ENCODE measurements at regions not wholly inside any gene's neighbourhood (a gene's known extent, or its start where the extent isn't known, plus 50 kb on each side); places are given as distances from the start of the nearest gene placed in this dataset.
"Not testable (repeated sequence)": the region's sequence is repeated elsewhere in the genome, so short reads cannot be mapped to it uniquely, and the experiment has no call there.

- TF ChIP-seq CTCF (IDR thresholded peaks at IDR 0.05; ENCODE audit: low read depth, low read length), result no peak
- no peaks in the 10 kb centered on the region for H3K36me3 ChIP-seq
- H3K4me1 ChIP-seq (ENCODE audit: low read depth), result no peaks in the 10 kb centered on the region
- no peaks in the 10 kb centered on the region for H3K9me3 ChIP-seq (ENCODE audit: low read depth)
- H3K27ac ChIP-seq, result no peak overlapping the region
- H3K4me3 ChIP-seq, result no peak overlapping the region
- no peaks in the 10 kb centered on the region for H3K27me3 ChIP-seq
- no peak for DNase-seq (ENCODE audit: low read depth in 1 of 2, low spot score in 1 of 2)
Observed at GRCh38 chr2:83217854-83218253, 1241.2 kb downstream of the SUCLG1 start.

- Histone ChIP-seq H3K36me3 (no peaks in the 10 kb centered on the region), H3K27me3 (no peaks in the 10 kb centered on the region), H3K9me3 (ENCODE audit: low read depth) (no peaks in the 10 kb centered on the region), H3K27ac (no peak overlapping the region), H3K4me1 (ENCODE audit: low read depth) (no peaks in the 10 kb centered on the region), H3K4me3 (no peak overlapping the region)
- TF ChIP-seq CTCF (IDR thresholded peaks at IDR 0.05; ENCODE audit: low read depth, low read length), result peak; percentile 57
- DNase-seq (ENCODE audit: low read depth in 1 of 2, low spot score in 1 of 2), result peak; percentile 46 to 80
Observed at GRCh38 chr2:83196225-83196624, 1262.9 kb downstream of the SUCLG1 start.

- DNase-seq (ENCODE audit: low read depth in 1 of 2, low spot score in 1 of 2), result peak in 1 of 2 donors; percentile 48
- Histone ChIP-seq H3K36me3 (no peaks in the 10 kb centered on the region), H3K4me1 (ENCODE audit: low read depth) (no peaks in the 10 kb centered on the region), H3K27ac (no peak overlapping the region), H3K27me3 (no peaks in the 10 kb centered on the region), H3K9me3 (ENCODE audit: low read depth) (no peaks in the 10 kb centered on the region), H3K4me3 (no peak overlapping the region)
- no peak for TF ChIP-seq CTCF (IDR thresholded peaks at IDR 0.05; ENCODE audit: low read depth, low read length)
Observed at GRCh38 chr2:83191316-83191715, 1267.8 kb downstream of the SUCLG1 start.

- Histone ChIP-seq H3K9me3 (ENCODE audit: low read depth) (no peaks in the 10 kb centered on the region), H3K27me3 (no peaks in the 10 kb centered on the region), H3K36me3 (no peaks in the 10 kb centered on the region), H3K4me3 (no peak overlapping the region), H3K4me1 (ENCODE audit: low read depth) (no peaks in the 10 kb centered on the region), H3K27ac (no peak overlapping the region)
- TF ChIP-seq CTCF (IDR thresholded peaks at IDR 0.05; ENCODE audit: low read depth, low read length), result no peak
- DNase-seq (ENCODE audit: low read depth in 1 of 2, low spot score in 1 of 2), result no peak
Observed at GRCh38 chr2:83186105-83186760, 1272.8 kb downstream of the SUCLG1 start.

GRCh38 chr2:83180862-83181530 is 1278.1 kb downstream of the SUCLG1 start:
- not testable (repeated sequence) for H3K36me3 ChIP-seq; H3K9me3 ChIP-seq (ENCODE audit: low read depth); H3K27me3 ChIP-seq

GRCh38 chr2:83176539-83176938 is 1282.5 kb downstream of the SUCLG1 start:
- H3K9me3 ChIP-seq (ENCODE audit: low read depth), result no peaks in the 10 kb centered on the region
- no peaks in the 10 kb centered on the region for H3K4me1 ChIP-seq (ENCODE audit: low read depth)
- H3K27ac ChIP-seq, result no peak overlapping the region
- no peak overlapping the region for H3K4me3 ChIP-seq
- no peak for TF ChIP-seq CTCF (IDR thresholded peaks at IDR 0.05; ENCODE audit: low read depth, low read length)
- H3K36me3 ChIP-seq, result no peaks in the 10 kb centered on the region
- DNase-seq (ENCODE audit: low read depth in 1 of 2, low spot score in 1 of 2), result no peak
- no peaks in the 10 kb centered on the region for H3K27me3 ChIP-seq

More at GRCh38 chr2:83180862-83181530, 1278.1 kb downstream of the SUCLG1 start:
- H3K27ac ChIP-seq; H3K4me3 ChIP-seq; H3K4me1 ChIP-seq (ENCODE audit: low read depth); DNase-seq (ENCODE audit: low read depth in 1 of 2, low spot score in 1 of 2): not testable (repeated sequence)

Data from cardiac muscle cell (in vitro differentiated cells and primary cell).